SK-N-SH (cell line): ENCODE measurements at regions not wholly inside any gene's neighbourhood (a gene's known extent, or its start where the extent isn't known, plus 50 kb on each side); places are given as distances from the start of the nearest gene placed in this dataset.
"Not testable (repeated sequence)": the region's sequence is repeated elsewhere in the genome, so short reads cannot be mapped to it uniquely, and the experiment has no call there.

Source experiments
- CTCF ChIA-PET: fragments of 300-600, 350-600 bp; formaldehyde crosslinking; extraction: SDS; loops from one replicate; lab custom pipeline; 2021; lab: Yijun Ruan, JAX
- POLR2A ChIA-PET: fragments of 350-600 bp; sonication (Branson Sonifier 250); formaldehyde crosslinking; extraction: SDS; loops from one replicate; lab custom pipeline; 2020; ENCODE audit warnings: antibody characterized with exemption, inconsistent platforms; lab: Yijun Ruan, JAX
- DNase-seq: peaks from one replicate; pipeline ENCODE4 v3.0.0; 2012
- H2AFZ ChIP-seq: fragments of 200-600 bp; sonication (generic); 2 replicates; pipeline ENCODE4 v1.8.1; 2016; ENCODE audit warnings: antibody characterized with exemption, mild to moderate bottlenecking, low read depth
- H3F3A ChIP-seq: fragments of 200-600 bp; sonication (generic); replicated peaks from 2 replicates; pipeline ENCODE3; 2016; ENCODE audit warnings: antibody characterized with exemption, mild to moderate bottlenecking; ENCODE audit not compliant: insufficient read depth
- H3K27ac ChIP-seq, 2 experiments: fragments of 200-500 bp in 1 of 2; fragments of 200-600 bp in 1 of 2; sonication (Bioruptor generic) in 1 of 2; sonication (generic), shearing (Covaris generic) in 1 of 2; 2 replicates each; pipeline versions ENCODE4 v1.5.1 to v1.6.1; 2014 to 2016; ENCODE audit warnings: low read depth in 2 of 2, inconsistent platforms in 1 of 2, low read length in 1 of 2, mild to moderate bottlenecking in 1 of 2, mixed read lengths in 1 of 2
- H3K27me3 ChIP-seq: fragments of 200-600 bp; sonication (generic), shearing (Covaris generic); 2 replicates; pipeline ENCODE4 v1.6.1; 2016; ENCODE audit warnings: mixed run types; ENCODE audit not compliant: insufficient read depth
- H3K36me3 ChIP-seq, 2 experiments: fragments of 200-500 bp in 1 of 2; fragments of 200-600 bp in 1 of 2; sonication (Bioruptor generic) in 1 of 2; sonication (generic) in 1 of 2; replicated peaks in 1 of 2; 2 replicates each; pipeline versions ENCODE3 to v1.5.1; 2014 to 2016; ENCODE audit warnings: low read length in 1 of 2, mild to moderate bottlenecking in 1 of 2; ENCODE audit not compliant: insufficient read depth in 2 of 2, control insufficient read depth in 1 of 2
- H3K4me1 ChIP-seq, 2 experiments: fragments of 200-500 bp in 1 of 2; fragments of 200-600 bp in 1 of 2; sonication (Bioruptor generic) in 1 of 2; sonication (generic), shearing (Covaris generic) in 1 of 2; 2 replicates each; pipeline versions ENCODE4 v1.5.1 to v1.6.1; 2014 to 2016; ENCODE audit warnings: low read depth in 1 of 2, low read length in 1 of 2, mixed run types in 1 of 2; ENCODE audit not compliant: insufficient read depth in 2 of 2, control insufficient read depth in 1 of 2
- H3K4me2 ChIP-seq: fragments of 200-600 bp; sonication (generic), shearing (Covaris generic); 2 replicates; pipeline ENCODE4 v1.6.1; 2017; ENCODE audit warnings: mixed run types
- H3K4me3 ChIP-seq, 2 experiments: fragments of 200-500 bp in 1 of 2; fragments of 200-600 bp in 1 of 2; sonication (Bioruptor generic) in 1 of 2; sonication (generic), shearing (Covaris generic) in 1 of 2; 2 replicates each; pipeline versions ENCODE4 v1.5.1 to v1.8.1; 2014 to 2016; ENCODE audit warnings: low read depth in 2 of 2, inconsistent platforms in 1 of 2, low read length in 1 of 2, mild to moderate bottlenecking in 1 of 2, mixed read lengths in 1 of 2, moderate library complexity in 1 of 2
- H3K79me2 ChIP-seq: fragments of 200-600 bp; sonication (generic); 2 replicates; pipeline ENCODE4 v1.8.1; 2017; ENCODE audit warnings: mild to moderate bottlenecking; ENCODE audit not compliant: insufficient read depth
- H3K9ac ChIP-seq: fragments of 200-600 bp; sonication (generic); 2 replicates; pipeline ENCODE4 v1.6.1; 2017; ENCODE audit warnings: mixed run types
- H3K9me2 ChIP-seq: fragments of 200-600 bp; sonication (generic); 2 replicates; pipeline ENCODE4 v1.6.1; 2017; ENCODE audit warnings: mixed run types
- H3K9me3 ChIP-seq: fragments of 200-600 bp; sonication (generic); 2 replicates; pipeline ENCODE4 v1.6.1; 2017; ENCODE audit warnings: mixed run types, mild to moderate bottlenecking, moderate library complexity
- H4K20me1 ChIP-seq: fragments of 200-600 bp; sonication (generic); 2 replicates; pipeline ENCODE4 v1.6.1; 2017; ENCODE audit warnings: mild to moderate bottlenecking, mixed run types; ENCODE audit not compliant: insufficient read depth
- ELF1 ChIP-seq: IDR thresholded peaks from 2 replicates; pipeline ENCODE4 v1.4.0; 2012
- GABPA ChIP-seq: IDR thresholded peaks from 2 replicates; pipeline ENCODE4 v1.4.0; 2012; ENCODE audit warnings: low read depth, mild to moderate bottlenecking
- GATA2 ChIP-seq: sonication (generic); formaldehyde crosslinking; IDR thresholded peaks from 2 replicates; pipeline ENCODE4 v1.5.0; 2020; ENCODE audit warnings: mild to moderate bottlenecking, missing genetic modification reagents
- JUND ChIP-seq: IDR thresholded peaks from 2 replicates; pipeline ENCODE4 v1.4.0; 2012
- NRF1 ChIP-seq: IDR thresholded peaks from 2 replicates; pipeline ENCODE4 v1.6.1; 2012; ENCODE audit warnings: low read depth, mild to moderate bottlenecking, low read length
- POLR2AphosphoS5 ChIP-seq: IDR thresholded peaks from 2 replicates; pipeline ENCODE4 v1.6.1; 2012; ENCODE audit warnings: low read depth, low read length
- RAD21 ChIP-seq: IDR thresholded peaks from 2 replicates; pipeline ENCODE4 v1.6.1; 2012; ENCODE audit warnings: mild to moderate bottlenecking, low read length
- RXRA ChIP-seq: IDR thresholded peaks from 2 replicates; pipeline ENCODE4 v1.4.0; 2012; ENCODE audit warnings: low read depth, mild to moderate bottlenecking, borderline replicate concordance
- SMC3 ChIP-seq: IDR thresholded peaks from 2 replicates; pipeline ENCODE4 v1.6.1; 2012; ENCODE audit warnings: low read depth, low read length, improper control_type of control experiment
- TCF12 ChIP-seq: IDR thresholded peaks from 2 replicates; pipeline ENCODE4 v1.4.0; 2012
- TEAD4 ChIP-seq: IDR thresholded peaks from 2 replicates; pipeline ENCODE4 v1.4.0; 2012; ENCODE audit warnings: mild to moderate bottlenecking, borderline replicate concordance; ENCODE audit not compliant: insufficient read depth
- YY1 ChIP-seq: IDR thresholded peaks from 2 replicates; pipeline ENCODE4 v1.4.0; 2012; ENCODE audit warnings: low read depth, mild to moderate bottlenecking
- WGBS: methylation state at CpG from one replicate; pipeline ENCODE4 v1.1.6; 2017; ENCODE audit warnings: low lambda C conversion rate; 5-methylcytosine and 5-hydroxymethylcytosine counted together
- TF ChIP-seq, protein P1 (sequence below): IDR thresholded peaks from 2 replicates; pipeline ENCODE4 v1.6.1; 2012; ENCODE audit warnings: mild to moderate bottlenecking, low read depth, low read length, moderate library complexity
- TF ChIP-seq, protein P2 (sequence below): IDR thresholded peaks from 2 replicates; pipeline ENCODE4 v1.4.0; 2012; ENCODE audit warnings: low read depth, borderline replicate concordance
- TF ChIP-seq, protein P3 (sequence below): fragments of 150-350 bp; IDR thresholded peaks from 2 replicates; pipeline ENCODE4 v1.6.1; 2016; ENCODE audit warnings: mild to moderate bottlenecking, low read depth, low read length
- TF ChIP-seq, protein P4 (sequence below): fragments of 150-350 bp; IDR thresholded peaks from 2 replicates; pipeline ENCODE4 v1.6.1; 2017; ENCODE audit warnings: antibody characterized with exemption, low read length, low read depth, borderline replicate concordance
- TF ChIP-seq, protein P5 (sequence below): IDR thresholded peaks from 2 replicates; pipeline ENCODE4; 2012
- TF ChIP-seq, protein P6 (sequence below): IDR thresholded peaks from 2 replicates; pipeline ENCODE4 v1.4.0; 2012; ENCODE audit warnings: low read depth
- TF ChIP-seq, protein P7 (sequence below): fragments of 200-600 bp; sonication (generic); IDR thresholded peaks from 2 replicates; pipeline ENCODE4 v1.6.1; 2017; ENCODE audit warnings: antibody characterized with exemption, mild to moderate bottlenecking, moderate library complexity

DNA sequence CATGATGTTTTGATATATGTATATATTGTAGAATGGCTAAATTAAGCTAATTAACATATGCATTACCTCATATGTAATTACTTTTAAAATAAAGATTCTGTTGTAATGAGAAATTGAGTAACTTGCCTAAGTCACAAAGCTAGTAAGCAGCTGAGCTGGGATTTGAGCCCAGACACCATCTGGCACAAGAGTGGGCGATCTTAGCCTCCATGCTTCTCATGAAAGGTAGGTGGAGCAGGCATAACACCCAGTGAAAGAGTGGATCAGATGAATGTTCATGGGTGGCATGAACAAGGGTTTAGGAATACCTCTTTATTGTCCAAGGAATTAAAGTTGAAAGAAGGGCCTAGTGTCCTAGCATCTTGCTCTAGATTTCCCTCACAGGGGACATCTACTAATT lies 365.4 kb downstream of the TFAP2B start:
- CTCF ChIA-PET: no interaction called here
- TF ChIP-seq RXRA (no peak), TEAD4 (no peak), SMC3 (no peak), GATA2 (CRISPR knock-in tag) (no peak), JUND (no peak), ELF1 (no peak), NRF1 (no peak), GABPA (no peak), TCF12 (no peak), POLR2AphosphoS5 (no peak), YY1 (no peak), RAD21 (no peak)
- TF ChIP-seq, protein P1, sequence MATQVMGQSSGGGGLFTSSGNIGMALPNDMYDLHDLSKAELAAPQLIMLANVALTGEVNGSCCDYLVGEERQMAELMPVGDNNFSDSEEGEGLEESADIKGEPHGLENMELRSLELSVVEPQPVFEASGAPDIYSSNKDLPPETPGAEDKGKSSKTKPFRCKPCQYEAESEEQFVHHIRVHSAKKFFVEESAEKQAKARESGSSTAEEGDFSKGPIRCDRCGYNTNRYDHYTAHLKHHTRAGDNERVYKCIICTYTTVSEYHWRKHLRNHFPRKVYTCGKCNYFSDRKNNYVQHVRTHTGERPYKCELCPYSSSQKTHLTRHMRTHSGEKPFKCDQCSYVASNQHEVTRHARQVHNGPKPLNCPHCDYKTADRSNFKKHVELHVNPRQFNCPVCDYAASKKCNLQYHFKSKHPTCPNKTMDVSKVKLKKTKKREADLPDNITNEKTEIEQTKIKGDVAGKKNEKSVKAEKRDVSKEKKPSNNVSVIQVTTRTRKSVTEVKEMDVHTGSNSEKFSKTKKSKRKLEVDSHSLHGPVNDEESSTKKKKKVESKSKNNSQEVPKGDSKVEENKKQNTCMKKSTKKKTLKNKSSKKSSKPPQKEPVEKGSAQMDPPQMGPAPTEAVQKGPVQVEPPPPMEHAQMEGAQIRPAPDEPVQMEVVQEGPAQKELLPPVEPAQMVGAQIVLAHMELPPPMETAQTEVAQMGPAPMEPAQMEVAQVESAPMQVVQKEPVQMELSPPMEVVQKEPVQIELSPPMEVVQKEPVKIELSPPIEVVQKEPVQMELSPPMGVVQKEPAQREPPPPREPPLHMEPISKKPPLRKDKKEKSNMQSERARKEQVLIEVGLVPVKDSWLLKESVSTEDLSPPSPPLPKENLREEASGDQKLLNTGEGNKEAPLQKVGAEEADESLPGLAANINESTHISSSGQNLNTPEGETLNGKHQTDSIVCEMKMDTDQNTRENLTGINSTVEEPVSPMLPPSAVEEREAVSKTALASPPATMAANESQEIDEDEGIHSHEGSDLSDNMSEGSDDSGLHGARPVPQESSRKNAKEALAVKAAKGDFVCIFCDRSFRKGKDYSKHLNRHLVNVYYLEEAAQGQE: no peak
- TF ChIP-seq, protein P2, sequence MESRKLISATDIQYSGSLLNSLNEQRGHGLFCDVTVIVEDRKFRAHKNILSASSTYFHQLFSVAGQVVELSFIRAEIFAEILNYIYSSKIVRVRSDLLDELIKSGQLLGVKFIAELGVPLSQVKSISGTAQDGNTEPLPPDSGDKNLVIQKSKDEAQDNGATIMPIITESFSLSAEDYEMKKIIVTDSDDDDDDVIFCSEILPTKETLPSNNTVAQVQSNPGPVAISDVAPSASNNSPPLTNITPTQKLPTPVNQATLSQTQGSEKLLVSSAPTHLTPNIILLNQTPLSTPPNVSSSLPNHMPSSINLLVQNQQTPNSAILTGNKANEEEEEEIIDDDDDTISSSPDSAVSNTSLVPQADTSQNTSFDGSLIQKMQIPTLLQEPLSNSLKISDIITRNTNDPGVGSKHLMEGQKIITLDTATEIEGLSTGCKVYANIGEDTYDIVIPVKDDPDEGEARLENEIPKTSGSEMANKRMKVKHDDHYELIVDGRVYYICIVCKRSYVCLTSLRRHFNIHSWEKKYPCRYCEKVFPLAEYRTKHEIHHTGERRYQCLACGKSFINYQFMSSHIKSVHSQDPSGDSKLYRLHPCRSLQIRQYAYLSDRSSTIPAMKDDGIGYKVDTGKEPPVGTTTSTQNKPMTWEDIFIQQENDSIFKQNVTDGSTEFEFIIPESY: no peak
- TF ChIP-seq, protein P3, sequence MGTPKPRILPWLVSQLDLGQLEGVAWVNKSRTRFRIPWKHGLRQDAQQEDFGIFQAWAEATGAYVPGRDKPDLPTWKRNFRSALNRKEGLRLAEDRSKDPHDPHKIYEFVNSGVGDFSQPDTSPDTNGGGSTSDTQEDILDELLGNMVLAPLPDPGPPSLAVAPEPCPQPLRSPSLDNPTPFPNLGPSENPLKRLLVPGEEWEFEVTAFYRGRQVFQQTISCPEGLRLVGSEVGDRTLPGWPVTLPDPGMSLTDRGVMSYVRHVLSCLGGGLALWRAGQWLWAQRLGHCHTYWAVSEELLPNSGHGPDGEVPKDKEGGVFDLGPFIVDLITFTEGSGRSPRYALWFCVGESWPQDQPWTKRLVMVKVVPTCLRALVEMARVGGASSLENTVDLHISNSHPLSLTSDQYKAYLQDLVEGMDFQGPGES: no peak
- TF ChIP-seq, protein P4, sequence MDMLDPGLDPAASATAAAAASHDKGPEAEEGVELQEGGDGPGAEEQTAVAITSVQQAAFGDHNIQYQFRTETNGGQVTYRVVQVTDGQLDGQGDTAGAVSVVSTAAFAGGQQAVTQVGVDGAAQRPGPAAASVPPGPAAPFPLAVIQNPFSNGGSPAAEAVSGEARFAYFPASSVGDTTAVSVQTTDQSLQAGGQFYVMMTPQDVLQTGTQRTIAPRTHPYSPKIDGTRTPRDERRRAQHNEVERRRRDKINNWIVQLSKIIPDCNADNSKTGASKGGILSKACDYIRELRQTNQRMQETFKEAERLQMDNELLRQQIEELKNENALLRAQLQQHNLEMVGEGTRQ: no peak
- TF ChIP-seq, protein P5, sequence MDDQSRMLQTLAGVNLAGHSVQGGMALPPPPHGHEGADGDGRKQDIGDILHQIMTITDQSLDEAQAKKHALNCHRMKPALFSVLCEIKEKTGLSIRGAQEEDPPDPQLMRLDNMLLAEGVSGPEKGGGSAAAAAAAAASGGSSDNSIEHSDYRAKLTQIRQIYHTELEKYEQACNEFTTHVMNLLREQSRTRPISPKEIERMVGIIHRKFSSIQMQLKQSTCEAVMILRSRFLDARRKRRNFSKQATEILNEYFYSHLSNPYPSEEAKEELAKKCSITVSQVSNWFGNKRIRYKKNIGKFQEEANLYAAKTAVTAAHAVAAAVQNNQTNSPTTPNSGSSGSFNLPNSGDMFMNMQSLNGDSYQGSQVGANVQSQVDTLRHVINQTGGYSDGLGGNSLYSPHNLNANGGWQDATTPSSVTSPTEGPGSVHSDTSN: no peak
- TF ChIP-seq, protein P6, sequence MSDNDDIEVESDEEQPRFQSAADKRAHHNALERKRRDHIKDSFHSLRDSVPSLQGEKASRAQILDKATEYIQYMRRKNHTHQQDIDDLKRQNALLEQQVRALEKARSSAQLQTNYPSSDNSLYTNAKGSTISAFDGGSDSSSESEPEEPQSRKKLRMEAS: no peak
- TF ChIP-seq, protein P7, sequence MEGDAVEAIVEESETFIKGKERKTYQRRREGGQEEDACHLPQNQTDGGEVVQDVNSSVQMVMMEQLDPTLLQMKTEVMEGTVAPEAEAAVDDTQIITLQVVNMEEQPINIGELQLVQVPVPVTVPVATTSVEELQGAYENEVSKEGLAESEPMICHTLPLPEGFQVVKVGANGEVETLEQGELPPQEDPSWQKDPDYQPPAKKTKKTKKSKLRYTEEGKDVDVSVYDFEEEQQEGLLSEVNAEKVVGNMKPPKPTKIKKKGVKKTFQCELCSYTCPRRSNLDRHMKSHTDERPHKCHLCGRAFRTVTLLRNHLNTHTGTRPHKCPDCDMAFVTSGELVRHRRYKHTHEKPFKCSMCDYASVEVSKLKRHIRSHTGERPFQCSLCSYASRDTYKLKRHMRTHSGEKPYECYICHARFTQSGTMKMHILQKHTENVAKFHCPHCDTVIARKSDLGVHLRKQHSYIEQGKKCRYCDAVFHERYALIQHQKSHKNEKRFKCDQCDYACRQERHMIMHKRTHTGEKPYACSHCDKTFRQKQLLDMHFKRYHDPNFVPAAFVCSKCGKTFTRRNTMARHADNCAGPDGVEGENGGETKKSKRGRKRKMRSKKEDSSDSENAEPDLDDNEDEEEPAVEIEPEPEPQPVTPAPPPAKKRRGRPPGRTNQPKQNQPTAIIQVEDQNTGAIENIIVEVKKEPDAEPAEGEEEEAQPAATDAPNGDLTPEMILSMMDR: no peak

DNA sequence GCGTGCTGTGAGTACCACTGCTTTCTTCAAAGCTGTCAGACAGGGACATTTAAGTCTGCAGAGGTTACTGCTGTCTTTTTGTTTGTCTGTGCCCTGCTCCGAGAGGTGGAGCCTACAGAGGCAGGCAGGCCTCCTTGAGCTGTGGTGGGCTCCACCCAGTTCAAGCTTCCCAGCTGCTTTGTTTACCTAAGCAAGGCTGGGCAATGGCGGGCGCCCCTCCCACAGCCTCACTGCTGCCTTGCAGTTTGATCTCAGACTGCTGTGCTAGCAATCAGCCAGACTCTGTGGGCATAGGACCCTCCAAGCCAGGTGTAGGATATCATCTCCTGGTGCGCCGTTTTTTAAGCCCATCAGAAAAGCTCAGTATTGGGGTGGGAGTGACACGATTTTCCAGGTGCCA lies 374.5 kb downstream of the TFAP2B start:
- DNase-seq, H3K9me3 ChIP-seq, H4K20me1 ChIP-seq, H3K4me1 ChIP-seq, H3K27me3 ChIP-seq, H3K9ac ChIP-seq, H3K27ac ChIP-seq, POLR2A ChIA-PET, H3K4me2 ChIP-seq, H3K36me3 ChIP-seq, H3K4me3 ChIP-seq, H3F3A ChIP-seq, CTCF ChIA-PET, H3K79me2 ChIP-seq, H3K9me2 ChIP-seq, H2AFZ ChIP-seq: not testable (repeated sequence)
- WGBS: 66% methylated on average over 4 of the region's 7 CpGs

More for the DNA sequence above, 365.4 kb downstream of the TFAP2B start:
- Histone ChIP-seq H3K27me3 (no peaks in the 10 kb centered on the region), H3F3A (no peaks in the 10 kb centered on the region), H3K9ac (no peak overlapping the region), H2AFZ (no peak overlapping the region), H3K27ac (no peak overlapping the region), H3K36me3 (no peaks in the 10 kb centered on the region), H4K20me1 (no peaks in the 10 kb centered on the region), H3K9me2 (no peaks in the 10 kb centered on the region), H3K9me3 (no peaks in the 10 kb centered on the region), H3K4me1 (no peaks in the 10 kb centered on the region), H3K4me3 (no peak overlapping the region), H3K4me2 (no peak overlapping the region), H3K79me2 (no peaks in the 10 kb centered on the region)
- 41% methylated on average over 1 of the region's 1 CpG for WGBS
- POLR2A ChIA-PET: no interaction called here
- DNase-seq: no peak
